ENCODE measurements at regions not wholly inside any gene's neighbourhood (a gene's known extent, or its start where the extent isn't known, plus 50 kb on each side); places are given as distances from the start of the nearest gene placed in this dataset.

DNA sequence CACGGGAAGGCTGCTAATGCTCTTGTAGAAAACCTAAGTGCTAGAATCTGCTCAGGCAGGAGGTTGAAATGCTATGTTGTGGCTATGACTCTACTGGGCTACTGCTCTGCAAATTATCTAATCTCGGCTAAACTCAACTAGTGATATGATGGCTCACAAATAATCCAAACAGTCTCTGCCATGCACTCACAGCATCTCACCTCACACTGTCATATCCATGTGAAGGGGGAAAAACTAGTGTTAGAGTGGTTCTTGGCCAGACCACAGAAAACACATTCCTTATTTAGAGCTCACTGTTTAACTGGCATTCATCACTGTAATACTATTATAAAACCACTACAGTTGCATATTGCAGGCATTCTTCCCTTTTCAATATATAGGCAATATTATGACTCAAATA is 81.8 kb upstream of the DST start:
- TF ChIP-seq SUZ12 (IDR thresholded peaks at IDR 0.05; ENCODE audit: extremely low read depth, insufficient read depth, insufficient read length) (no peak), ZNF274 (IDR thresholded peaks at IDR 0.05; ENCODE audit: low read depth, low read length) (no peak)

Data from NT2/D1 (cell line).